ENCODE measurements at regions not wholly inside any gene's neighbourhood (a gene's known extent, or its start where the extent isn't known, plus 50 kb on each side); places are given as distances from the start of the nearest gene placed in this dataset.

GRCh38 chr11:15737320-15737719, 619.0 kb downstream of the SOX6 start:
- TF ChIP-seq CTCF (IDR thresholded peaks at IDR 0.05) (no peak), POLR2A (IDR thresholded peaks at IDR 0.05) (no peak)
